CD4-positive, alpha-beta T cell (primary cell): ENCODE measurements at regions not wholly inside any gene's neighbourhood (a gene's known extent, or its start where the extent isn't known, plus 50 kb on each side); places are given as distances from the start of the nearest gene placed in this dataset.

Source experiments
- ATAC-seq: fragments of 200-7000 bp; cut with Tn5 transposase; one replicate; pipeline ENCODE4 v1.10.0; 2022; ENCODE audit warnings: mild to moderate bottlenecking; ENCODE audit not compliant: poor library complexity
- CTCF ChIA-PET: fragments of 350-600 bp; sonication (Branson Sonifier 250); formaldehyde crosslinking; loops from one replicate; lab custom pipeline; 2021; ENCODE audit warnings: antibody characterized with exemption, inconsistent platforms; lab: Charles Lee
- POLR2A ChIA-PET: fragments of 350-600 bp; sonication (Branson Sonifier 250); formaldehyde crosslinking; loops from one replicate; lab custom pipeline; 2021; ENCODE audit warnings: antibody characterized with exemption, inconsistent platforms; lab: Charles Lee
- DNase-seq, 14 experiments: peaks; one replicate each; pipeline ENCODE4 v3.0.0-alpha.2; 2013 to 2020; ENCODE audit warnings: mixed read lengths in 2 of 14
- H3K27ac ChIP-seq, 2 donors: one replicate each; pipeline versions ENCODE4 v1.5.1 to v1.7.0; 2013; ENCODE audit warnings: low read length in 2 of 2, low read depth in 1 of 2, mild to moderate bottlenecking in 1 of 2
- H3K27me3 ChIP-seq, 2 experiments: 1 replicate in 1 of 2; 2 replicates in 1 of 2; pipeline versions ENCODE4 v1.6.1 to v1.7.0; 2013; ENCODE audit warnings: low read length in 2 of 2, control low read depth in 1 of 2, mild to moderate bottlenecking in 1 of 2, moderate library complexity in 1 of 2; ENCODE audit not compliant: insufficient read depth in 2 of 2, control insufficient read depth in 1 of 2
- H3K36me3 ChIP-seq: one replicate; pipeline ENCODE4 v1.6.1; 2013; ENCODE audit warnings: low read length, control low read depth; ENCODE audit not compliant: insufficient read depth
- H3K4me1 ChIP-seq: one replicate; pipeline ENCODE4 v1.6.1; 2013; ENCODE audit warnings: low read length, control low read depth; ENCODE audit not compliant: insufficient read depth
- H3K4me3 ChIP-seq: one replicate; pipeline ENCODE4 v1.5.1; 2013; ENCODE audit warnings: mild to moderate bottlenecking, low read length, moderate library complexity
- H3K9me3 ChIP-seq, 2 experiments: 1 replicate in 1 of 2; 2 replicates in 1 of 2; pipeline versions ENCODE4 v1.6.1 to v1.7.0; 2013; ENCODE audit warnings: low read length in 2 of 2, mild to moderate bottlenecking in 2 of 2, control low read depth in 1 of 2, moderate library complexity in 1 of 2; ENCODE audit not compliant: control insufficient read depth in 1 of 2, insufficient read depth in 1 of 2
- H3K27ac Mint-ChIP-seq: one replicate; pipeline ENCODE4 v1.8.0; 2020; ENCODE audit warnings: mixed read lengths
- H3K27me3 Mint-ChIP-seq: one replicate; pipeline ENCODE4 v1.8.0; 2021; ENCODE audit warnings: mixed read lengths
- H3K36me3 Mint-ChIP-seq: one replicate; pipeline ENCODE4 v1.8.0; 2021; ENCODE audit warnings: low read depth, mixed read lengths
- H3K4me1 Mint-ChIP-seq: one replicate; pipeline ENCODE4 v1.8.0; 2021; ENCODE audit warnings: low read depth, mixed read lengths
- H3K4me3 Mint-ChIP-seq: one replicate; pipeline ENCODE4 v1.8.0; 2020; ENCODE audit warnings: mild to moderate bottlenecking, mixed read lengths
- H3K9me3 Mint-ChIP-seq: one replicate; pipeline ENCODE4 v1.8.0; 2020; ENCODE audit warnings: mixed read lengths
- intact Hi-C, 2 experiments: fragments of 100-400 bp; cut with DNase I in 1 of 2; cut with micrococcal nuclease in 1 of 2; formaldehyde crosslinking; loops; one replicate each; pipeline versions ENCODE4 v1.15.1 to v1.9.0; 2023 to 2025; cut with DNase I, micrococcal nuclease
- TF ChIP-seq, protein P1 (sequence below): fragments of 200-600 bp; IDR thresholded peaks from one replicate; pipeline ENCODE4 v1.8.0; 2022; ENCODE audit warnings: antibody characterized with exemption, mild to moderate bottlenecking

DNA sequence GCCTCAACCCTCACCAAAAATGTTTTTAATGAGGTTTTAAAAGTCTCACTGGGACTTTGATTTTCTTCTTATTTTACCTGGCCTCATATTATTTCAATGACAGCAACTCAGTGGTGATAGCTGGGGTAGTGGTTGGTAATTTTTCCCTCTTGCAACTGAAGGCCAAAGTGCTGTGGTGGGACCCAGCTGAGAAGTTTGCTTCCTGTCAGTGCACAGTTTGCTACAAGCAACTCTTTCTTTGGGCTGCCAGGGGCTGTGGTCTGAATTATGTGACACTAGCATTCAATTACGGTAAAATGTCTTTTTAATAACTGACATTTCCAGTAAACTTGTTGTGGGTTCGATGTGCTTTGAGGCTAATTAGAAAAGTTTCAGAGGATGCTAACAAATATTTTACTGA, 65.3 kb downstream of the IFNG start:
- no peak for DNase-seq
- no peak overlapping the region for H3K27ac Mint-ChIP-seq
- POLR2A ChIA-PET = no interaction called here
- H3K9me3 ChIP-seq = peaks cover 0 to 5% of the 10 kb centered on the region in 2 experiments
- no peak overlapping the region for H3K4me3 ChIP-seq
- no peak overlapping the region for H3K4me3 Mint-ChIP-seq
- CTCF ChIA-PET = no interaction called here
- TF ChIP-seq, protein P1, sequence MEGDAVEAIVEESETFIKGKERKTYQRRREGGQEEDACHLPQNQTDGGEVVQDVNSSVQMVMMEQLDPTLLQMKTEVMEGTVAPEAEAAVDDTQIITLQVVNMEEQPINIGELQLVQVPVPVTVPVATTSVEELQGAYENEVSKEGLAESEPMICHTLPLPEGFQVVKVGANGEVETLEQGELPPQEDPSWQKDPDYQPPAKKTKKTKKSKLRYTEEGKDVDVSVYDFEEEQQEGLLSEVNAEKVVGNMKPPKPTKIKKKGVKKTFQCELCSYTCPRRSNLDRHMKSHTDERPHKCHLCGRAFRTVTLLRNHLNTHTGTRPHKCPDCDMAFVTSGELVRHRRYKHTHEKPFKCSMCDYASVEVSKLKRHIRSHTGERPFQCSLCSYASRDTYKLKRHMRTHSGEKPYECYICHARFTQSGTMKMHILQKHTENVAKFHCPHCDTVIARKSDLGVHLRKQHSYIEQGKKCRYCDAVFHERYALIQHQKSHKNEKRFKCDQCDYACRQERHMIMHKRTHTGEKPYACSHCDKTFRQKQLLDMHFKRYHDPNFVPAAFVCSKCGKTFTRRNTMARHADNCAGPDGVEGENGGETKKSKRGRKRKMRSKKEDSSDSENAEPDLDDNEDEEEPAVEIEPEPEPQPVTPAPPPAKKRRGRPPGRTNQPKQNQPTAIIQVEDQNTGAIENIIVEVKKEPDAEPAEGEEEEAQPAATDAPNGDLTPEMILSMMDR = no peak
- intact Hi-C loops = no loop called here
- no peaks in the 10 kb centered on the region for H3K27me3 ChIP-seq
- no peaks in the 10 kb centered on the region for H3K4me1 Mint-ChIP-seq
- no peaks in the 10 kb centered on the region for H3K36me3 Mint-ChIP-seq
- H3K36me3 ChIP-seq = no peaks in the 10 kb centered on the region
- peaks cover 2% of the 10 kb centered on the region for H3K9me3 Mint-ChIP-seq
- no peaks in the 10 kb centered on the region for H3K27me3 Mint-ChIP-seq
- H3K4me1 ChIP-seq = no peaks in the 10 kb centered on the region
- no peak overlapping the region for H3K27ac ChIP-seq
- no peak for ATAC-seq

DNA sequence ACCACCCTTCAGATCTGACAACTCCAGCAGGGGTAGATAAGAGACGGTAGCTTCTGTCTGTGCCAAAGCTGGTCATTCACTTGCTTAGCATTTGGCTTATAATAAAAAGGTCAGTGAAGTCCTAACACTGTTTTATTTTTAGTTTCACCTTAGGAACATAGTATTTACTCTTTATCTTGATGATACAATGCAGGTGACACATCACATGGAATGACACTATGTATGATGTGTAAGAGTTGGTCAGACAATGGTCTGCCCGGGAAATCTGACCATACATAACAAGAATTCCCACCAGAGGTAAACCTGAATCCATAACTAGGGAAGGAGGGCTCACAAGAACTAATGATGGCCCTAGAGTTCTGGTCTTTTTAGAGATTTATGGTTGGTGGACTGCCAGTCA, 66.6 kb downstream of the IFNG start:
- Mint-ChIP-seq H3K27ac (no peak overlapping the region), H3K9me3 (peaks cover 5% of the 10 kb centered on the region), H3K27me3 (no peaks in the 10 kb centered on the region), H3K4me1 (no peaks in the 10 kb centered on the region), H3K4me3 (no peak overlapping the region), H3K36me3 (no peaks in the 10 kb centered on the region)
- no peaks in the 10 kb centered on the region for H3K27me3 ChIP-seq
- no peak overlapping the region for H3K27ac ChIP-seq
- no peak for ATAC-seq
- ChIA-PET CTCF (no interaction called here), POLR2A (interaction anchor here (0.8 kb wide), 1 partner anchor 110 kb away, joined by 3 read pairs; no protein-coding TSS in a partner anchor)
- peaks cover 0 to 9% of the 10 kb centered on the region in 2 experiments for H3K9me3 ChIP-seq
- no peak for DNase-seq
- no peaks in the 10 kb centered on the region for H3K36me3 ChIP-seq
- no peaks in the 10 kb centered on the region for H3K4me1 ChIP-seq
- H3K4me3 ChIP-seq = no peak overlapping the region
- intact Hi-C loops = no loop called here
- TF ChIP-seq, protein P1 = no peak

DNA sequence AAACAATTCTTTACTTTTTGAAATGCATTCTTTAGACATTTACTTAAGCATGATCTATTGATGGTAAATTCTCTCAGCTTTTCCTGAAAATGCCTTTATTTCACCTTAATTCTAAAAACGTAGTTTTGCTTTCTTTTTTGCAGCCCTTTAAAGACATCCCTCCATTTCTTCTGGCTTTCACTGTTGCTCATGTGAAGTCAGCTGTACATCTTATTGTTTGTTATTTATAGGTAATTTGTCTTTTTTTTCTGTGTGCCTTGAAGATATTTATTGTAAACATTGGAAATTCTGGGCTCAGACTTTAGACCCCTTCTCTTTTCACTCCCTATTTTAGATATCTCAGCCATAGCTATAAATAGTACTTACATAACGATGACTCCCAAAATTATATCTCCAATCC, 70.4 kb downstream of the IFNG start:
- DNase-seq = no peak
- Mint-ChIP-seq H3K36me3 (peaks cover 4% of the 10 kb centered on the region), H3K27me3 (no peaks in the 10 kb centered on the region), H3K4me3 (no peak overlapping the region), H3K27ac (no peak overlapping the region), H3K9me3 (peaks cover 8% of the 10 kb centered on the region), H3K4me1 (no peaks in the 10 kb centered on the region)
- TF ChIP-seq, protein P1 = no peak
- no peak for ATAC-seq
- Histone ChIP-seq H3K4me1 (no peaks in the 10 kb centered on the region), H3K4me3 (no peak overlapping the region), H3K36me3 (no peaks in the 10 kb centered on the region), H3K27ac (no peak overlapping the region), H3K9me3 (peaks cover 0 to 9% of the 10 kb centered on the region in 2 experiments), H3K27me3 (no peaks in the 10 kb centered on the region)
- intact Hi-C loops = no loop called here
- POLR2A ChIA-PET = interaction anchor here (0.7 kb wide), 1 partner anchor 1215 kb away, joined by 4 read pairs; no protein-coding TSS in a partner anchor
- CTCF ChIA-PET = interaction anchor here (1.1 kb wide), 1 partner anchor 15 kb away, joined by 3 read pairs; no protein-coding TSS in a partner anchor
